ENCODE measurements at regions not wholly inside any gene's neighbourhood (a gene's known extent, or its start where the extent isn't known, plus 50 kb on each side); places are given as distances from the start of the nearest gene placed in this dataset.

- no peaks in the 10 kb centered on the region for H3K27me3 Mint-ChIP-seq (ENCODE audit: unreplicated experiment)
- no peak overlapping the region for H3K4me3 Mint-ChIP-seq (ENCODE audit: unreplicated experiment)
- no peaks in the 10 kb centered on the region for H3K9me3 Mint-ChIP-seq (ENCODE audit: unreplicated experiment)
- DNase-seq (ENCODE audit: low spot score): no peak
- no peaks in the 10 kb centered on the region for H3K36me3 Mint-ChIP-seq (ENCODE audit: low read depth, unreplicated experiment)
- H3K4me1 Mint-ChIP-seq (ENCODE audit: unreplicated experiment): peaks cover 3% of the 10 kb centered on the region
- no peak for TF ChIP-seq CTCF (IDR thresholded peaks at IDR 0.05; ENCODE audit: unreplicated experiment)
- H3K27ac Mint-ChIP-seq (ENCODE audit: unreplicated experiment): no peak overlapping the region
Observed at GRCh38 chr1:219498666-219499065, 114.2 kb downstream of the ZC3H11B start.

- no peaks in the 10 kb centered on the region for H3K36me3 Mint-ChIP-seq (ENCODE audit: low read depth, unreplicated experiment)
- no peak overlapping the region for H3K4me3 Mint-ChIP-seq (ENCODE audit: unreplicated experiment)
- H3K27me3 Mint-ChIP-seq (ENCODE audit: unreplicated experiment): no peaks in the 10 kb centered on the region
- no peak for TF ChIP-seq CTCF (IDR thresholded peaks at IDR 0.05; ENCODE audit: unreplicated experiment)
- H3K4me1 Mint-ChIP-seq (ENCODE audit: unreplicated experiment): peaks cover 3% of the 10 kb centered on the region
- H3K27ac Mint-ChIP-seq (ENCODE audit: unreplicated experiment): no peak overlapping the region
- no peak for DNase-seq (ENCODE audit: low spot score)
- H3K9me3 Mint-ChIP-seq (ENCODE audit: unreplicated experiment): no peaks in the 10 kb centered on the region
Observed at GRCh38 chr1:219495737-219496408, 117.0 kb downstream of the ZC3H11B start.

GRCh38 chr1:219492717-219493116 lies 120.2 kb downstream of the ZC3H11B start:
- Mint-ChIP-seq H3K27ac (ENCODE audit: unreplicated experiment) (no peak overlapping the region), H3K9me3 (ENCODE audit: unreplicated experiment) (no peaks in the 10 kb centered on the region), H3K27me3 (ENCODE audit: unreplicated experiment) (no peaks in the 10 kb centered on the region), H3K4me1 (ENCODE audit: unreplicated experiment) (no peaks in the 10 kb centered on the region), H3K4me3 (ENCODE audit: unreplicated experiment) (no peak overlapping the region), H3K36me3 (ENCODE audit: low read depth, unreplicated experiment) (no peaks in the 10 kb centered on the region)
- TF ChIP-seq CTCF (IDR thresholded peaks at IDR 0.05; ENCODE audit: unreplicated experiment): no peak
- DNase-seq (ENCODE audit: low spot score): no peak

- H3K27ac Mint-ChIP-seq (ENCODE audit: unreplicated experiment): no peak overlapping the region
- no peak for DNase-seq (ENCODE audit: low spot score)
- no peaks in the 10 kb centered on the region for H3K27me3 Mint-ChIP-seq (ENCODE audit: unreplicated experiment)
- no peak for TF ChIP-seq CTCF (IDR thresholded peaks at IDR 0.05; ENCODE audit: unreplicated experiment)
- peaks cover 2% of the 10 kb centered on the region for H3K4me1 Mint-ChIP-seq (ENCODE audit: unreplicated experiment)
- H3K36me3 Mint-ChIP-seq (ENCODE audit: low read depth, unreplicated experiment): no peaks in the 10 kb centered on the region
- no peaks in the 10 kb centered on the region for H3K9me3 Mint-ChIP-seq (ENCODE audit: unreplicated experiment)
- H3K4me3 Mint-ChIP-seq (ENCODE audit: unreplicated experiment): no peak overlapping the region
Observed at GRCh38 chr1:219490566-219490965, 122.3 kb downstream of the ZC3H11B start.

- DNase-seq (ENCODE audit: low spot score): no peak
- Mint-ChIP-seq H3K36me3 (ENCODE audit: low read depth, unreplicated experiment) (no peaks in the 10 kb centered on the region), H3K27ac (ENCODE audit: unreplicated experiment) (no peak overlapping the region), H3K4me3 (ENCODE audit: unreplicated experiment) (no peak overlapping the region), H3K9me3 (ENCODE audit: unreplicated experiment) (no peaks in the 10 kb centered on the region), H3K27me3 (ENCODE audit: unreplicated experiment) (no peaks in the 10 kb centered on the region), H3K4me1 (ENCODE audit: unreplicated experiment) (peaks cover 4% of the 10 kb centered on the region)
- no peak for TF ChIP-seq CTCF (IDR thresholded peaks at IDR 0.05; ENCODE audit: unreplicated experiment)
Observed at GRCh38 chr1:219489636-219490035, 123.3 kb downstream of the ZC3H11B start.

Data from endothelial cell (in vitro differentiated cells).